Liver (tissue), 8 donors: ENCODE measurements at regions not wholly inside any gene's neighbourhood (a gene's known extent, or its start where the extent isn't known, plus 50 kb on each side); places are given as distances from the start of the nearest gene placed in this dataset.
A peak's percentile ranks its signal among the peaks of the same experiment; 100 is the strongest.

Experiments
- DNase-seq: peaks from one replicate; pipeline ENCODE4 v3.0.0-alpha.2; 2017; ENCODE audit warnings: low spot score
- H3K27ac ChIP-seq, 2 donors: one replicate each; pipeline ENCODE4 v1.7.0; 2013; ENCODE audit warnings: inconsistent platforms in 2 of 2, low read length in 2 of 2, control low read depth in 1 of 2, low read depth in 1 of 2, mild to moderate bottlenecking in 1 of 2
- H3K27me3 ChIP-seq, 4 donors: one replicate each; pipeline versions ENCODE4 v1.6.1 to v1.7.0; 2013; ENCODE audit warnings: low read length in 3 of 4, inconsistent platforms in 1 of 4, mild to moderate bottlenecking in 1 of 4, moderate library complexity in 1 of 4; ENCODE audit not compliant: control insufficient read depth in 4 of 4, insufficient read depth in 4 of 4
- H3K36me3 ChIP-seq, 4 donors: one replicate each; pipeline versions ENCODE4 v1.6.1 to v1.7.0; 2013; ENCODE audit warnings: low read length in 3 of 4, mild to moderate bottlenecking in 3 of 4, low read depth in 1 of 4, moderate library complexity in 1 of 4; ENCODE audit not compliant: control insufficient read depth in 4 of 4, insufficient read depth in 3 of 4
- H3K4me1 ChIP-seq, 4 donors: one replicate each; pipeline versions ENCODE4 v1.6.1 to v1.7.0; 2013; ENCODE audit warnings: low read length in 3 of 4, mild to moderate bottlenecking in 3 of 4, moderate library complexity in 1 of 4; ENCODE audit not compliant: control insufficient read depth in 4 of 4, insufficient read depth in 4 of 4
- H3K4me3 ChIP-seq, 3 donors: one replicate each; pipeline versions ENCODE4 v1.6.1 to v1.7.0; 2013; ENCODE audit warnings: low read length in 3 of 3, control low read depth in 1 of 3, low read depth in 1 of 3, mild to moderate bottlenecking in 1 of 3
- H3K9ac ChIP-seq, 2 donors: one replicate each; pipeline ENCODE4 v1.7.0; 2013; ENCODE audit warnings: low read length in 2 of 2, mild to moderate bottlenecking in 2 of 2, moderate library complexity in 2 of 2, control low read depth in 1 of 2, low read depth in 1 of 2
- H3K9me3 ChIP-seq, 4 donors: one replicate each; pipeline versions ENCODE4 v1.6.1 to v1.7.0; 2013; ENCODE audit warnings: low read length in 3 of 4; ENCODE audit not compliant: control insufficient read depth in 4 of 4
- ATF3 ChIP-seq: IDR thresholded peaks from 2 replicates; pipeline ENCODE4 v1.6.1; 2016; ENCODE audit warnings: antibody characterized with exemption
- CTCF ChIP-seq: fragments of 150-350 bp; IDR thresholded peaks from 2 replicates; pipeline ENCODE4 v1.5.1; 2017; ENCODE audit warnings: improper control_type of control experiment, low read depth, low read length; ENCODE audit not compliant: missing input control
- FOXA2 ChIP-seq: IDR thresholded peaks from 2 replicates; pipeline ENCODE4 v1.6.1; 2016; ENCODE audit warnings: antibody characterized with exemption
- GABPA ChIP-seq, 2 donors: IDR thresholded peaks in 1 of 2; conservative IDR thresholded peaks in 1 of 2; 2 replicates each; pipeline ENCODE4 v1.6.1; 2016; ENCODE audit warnings: antibody characterized with exemption in 2 of 2, mild to moderate bottlenecking in 1 of 2, moderate library complexity in 1 of 2
- RXRA ChIP-seq, 2 donors: IDR thresholded peaks; 2 replicates each; pipeline ENCODE4 v1.6.1; 2017 to 2018; ENCODE audit warnings: antibody characterized with exemption in 2 of 2, mild to moderate bottlenecking in 1 of 2
- SP1 ChIP-seq: IDR thresholded peaks from 2 replicates; pipeline ENCODE4 v1.6.1; 2018; ENCODE audit warnings: antibody characterized with exemption, mild to moderate bottlenecking
- ZBTB33 ChIP-seq: IDR thresholded peaks from 2 replicates; pipeline ENCODE4 v1.6.1; 2016; ENCODE audit warnings: antibody characterized with exemption
- WGBS: extraction: QIAGEN DNeasy Blood & Tissue Kit; methylation state at CpG from one replicate; pipeline ENCODE4 v1.1.7; 2013; 5-methylcytosine and 5-hydroxymethylcytosine counted together
- donor health status: healthy.
- donor health status: healthy.
- donor health status: healthy.
- donor health status: healthy.
- donor health status: healthy.

- H3K4me3 ChIP-seq, result no peak overlapping the region
- H3K27me3 ChIP-seq, result peaks cover 0 to 20% (median 0%) of the 10 kb centered on the region in 4 donors
- no peaks in the 10 kb centered on the region for H3K9me3 ChIP-seq
- no peaks in the 10 kb centered on the region for H3K4me1 ChIP-seq
- TF ChIP-seq ZBTB33, result no peak
- TF ChIP-seq FOXA2, result no peak
- no peak for TF ChIP-seq GABPA (IDR thresholded peaks at IDR 0.05 in 1 of 2, conservative IDR thresholded peaks at IDR 0.05 in 1 of 2)
- TF ChIP-seq CTCF, result no peak
- no peak for TF ChIP-seq SP1
- H3K9ac ChIP-seq, result no peak overlapping the region
- no peaks in the 10 kb centered on the region for H3K36me3 ChIP-seq
- 50% methylated on average over 4 of the region's 4 CpGs for WGBS
- H3K27ac ChIP-seq, result no peak overlapping the region
- DNase-seq, result no peak
These were observed 53.0 kb upstream of the AKT3 start for GRCh38 chr1:243903041-243903440.

- Histone ChIP-seq H3K9me3 (no peaks in the 10 kb centered on the region), H3K4me3 (no peak overlapping the region), H3K9ac (no peak overlapping the region), H3K36me3 (no peaks in the 10 kb centered on the region), H3K27ac (no peak overlapping the region), H3K4me1 (no peaks in the 10 kb centered on the region), H3K27me3 (peaks cover 0 to 20% (median 0%) of the 10 kb centered on the region in 4 donors)
- peak in 1 of 2 donors; percentile 6 for TF ChIP-seq RXRA (IDR thresholded peaks at IDR 0.05)
- no peak for TF ChIP-seq ATF3
- TF ChIP-seq FOXA2, result peak; percentile 44
- WGBS, result 26% methylated on average over 2 of the region's 2 CpGs
- no peak for DNase-seq
These were observed 52.1 kb upstream of the AKT3 start for GRCh38 chr1:243902100-243902499.
